ENCODE measurements at regions not wholly inside any gene's neighbourhood (a gene's known extent, or its start where the extent isn't known, plus 50 kb on each side); places are given as distances from the start of the nearest gene placed in this dataset.
"Not testable (repeated sequence)": the region's sequence is repeated elsewhere in the genome, so short reads cannot be mapped to it uniquely, and the experiment has no call there.

GRCh38 chr5:166786178-166786577 is 1505.3 kb upstream of the WWC1 start:
- TF ChIP-seq, protein P1, sequence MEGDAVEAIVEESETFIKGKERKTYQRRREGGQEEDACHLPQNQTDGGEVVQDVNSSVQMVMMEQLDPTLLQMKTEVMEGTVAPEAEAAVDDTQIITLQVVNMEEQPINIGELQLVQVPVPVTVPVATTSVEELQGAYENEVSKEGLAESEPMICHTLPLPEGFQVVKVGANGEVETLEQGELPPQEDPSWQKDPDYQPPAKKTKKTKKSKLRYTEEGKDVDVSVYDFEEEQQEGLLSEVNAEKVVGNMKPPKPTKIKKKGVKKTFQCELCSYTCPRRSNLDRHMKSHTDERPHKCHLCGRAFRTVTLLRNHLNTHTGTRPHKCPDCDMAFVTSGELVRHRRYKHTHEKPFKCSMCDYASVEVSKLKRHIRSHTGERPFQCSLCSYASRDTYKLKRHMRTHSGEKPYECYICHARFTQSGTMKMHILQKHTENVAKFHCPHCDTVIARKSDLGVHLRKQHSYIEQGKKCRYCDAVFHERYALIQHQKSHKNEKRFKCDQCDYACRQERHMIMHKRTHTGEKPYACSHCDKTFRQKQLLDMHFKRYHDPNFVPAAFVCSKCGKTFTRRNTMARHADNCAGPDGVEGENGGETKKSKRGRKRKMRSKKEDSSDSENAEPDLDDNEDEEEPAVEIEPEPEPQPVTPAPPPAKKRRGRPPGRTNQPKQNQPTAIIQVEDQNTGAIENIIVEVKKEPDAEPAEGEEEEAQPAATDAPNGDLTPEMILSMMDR (IDR thresholded peaks at IDR 0.05), result no peak
- no peak for TF ChIP-seq POLR2A (IDR thresholded peaks at IDR 0.05)
- WGBS, 2 donors, result 70 to 75% methylated on average over 2 of the region's 2 CpGs
- Histone ChIP-seq H3K27ac (no peak overlapping the region), H3K4me3 (no peak overlapping the region), H3K9me3 (no peaks in the 10 kb centered on the region), H3K4me1 (no peaks in the 10 kb centered on the region), H3K36me3 (replicated peaks in 1 of 2; ENCODE audit: insufficient read depth in 1 of 2, low read depth in 2 of 2) (no peaks in the 10 kb centered on the region), H3K27me3 (no peaks in the 10 kb centered on the region)
- ATAC-seq, result no peak
- intact Hi-C loops (cut with DNase I), result no loop called here
- no peak for DNase-seq

DNA sequence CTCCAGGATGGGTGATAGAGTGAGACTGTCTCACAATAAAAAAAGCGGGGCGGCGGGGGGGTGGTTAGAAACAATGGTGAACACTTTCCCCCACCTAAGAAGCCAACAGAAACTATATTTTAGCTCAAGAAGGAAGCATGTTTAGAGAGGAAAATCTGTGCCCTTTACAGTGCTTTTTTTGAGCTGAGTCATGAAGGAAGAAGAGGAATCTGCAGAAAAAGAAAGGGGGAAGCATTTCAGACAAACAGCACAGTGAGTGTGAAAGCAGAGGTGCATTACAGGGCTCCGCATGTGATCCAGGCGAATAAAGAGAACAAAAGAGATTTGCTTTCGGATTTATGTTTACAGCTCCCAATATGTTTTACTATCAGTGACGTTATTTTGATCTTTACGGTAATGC is 1504.6 kb upstream of the WWC1 start:
- Histone ChIP-seq H3K27ac (no peak overlapping the region), H3K4me3 (no peak overlapping the region), H3K4me1 (no peaks in the 10 kb centered on the region), H3K27me3 (no peaks in the 10 kb centered on the region), H3K9me3 (no peaks in the 10 kb centered on the region), H3K36me3 (replicated peaks in 1 of 2; ENCODE audit: insufficient read depth in 1 of 2, low read depth in 2 of 2) (no peaks in the 10 kb centered on the region)
- 74 to 85% methylated on average over 8 of the region's 8 CpGs for WGBS, 2 donors
- TF ChIP-seq POLR2A (IDR thresholded peaks at IDR 0.05), result no peak
- TF ChIP-seq, protein P1 (IDR thresholded peaks at IDR 0.05), result no peak
- DNase-seq, result no peak
- intact Hi-C loops (cut with DNase I), result no loop called here
- ATAC-seq, result no peak

- DNase-seq, result no peak
- Histone ChIP-seq H3K27ac (no peak overlapping the region), H3K4me3 (no peak overlapping the region), H3K9me3 (no peaks in the 10 kb centered on the region), H3K27me3 (no peaks in the 10 kb centered on the region), H3K4me1 (no peaks in the 10 kb centered on the region), H3K36me3 (replicated peaks in 1 of 2; ENCODE audit: insufficient read depth in 1 of 2, low read depth in 2 of 2) (no peaks in the 10 kb centered on the region)
- no peak for ATAC-seq
- TF ChIP-seq POLR2A (IDR thresholded peaks at IDR 0.05), result no peak
- TF ChIP-seq, protein P1 (IDR thresholded peaks at IDR 0.05), result no peak
- WGBS, 2 donors, result 42 to 69% methylated on average over 1 of the region's 1 CpG
- intact Hi-C loops (cut with DNase I), result no loop called here
These were observed 1503.4 kb upstream of the WWC1 start for GRCh38 chr5:166788050-166788449.

GRCh38 chr5:166795756-166796155 is 1495.7 kb upstream of the WWC1 start:
- Histone ChIP-seq H3K27ac (no peak overlapping the region), H3K4me3 (no peak overlapping the region), H3K27me3 (no peaks in the 10 kb centered on the region), H3K36me3 (replicated peaks in 1 of 2; ENCODE audit: insufficient read depth in 1 of 2, low read depth in 2 of 2) (no peaks in the 10 kb centered on the region), H3K9me3 (no peaks in the 10 kb centered on the region), H3K4me1 (no peaks in the 10 kb centered on the region)
- ATAC-seq (no peak), DNase-seq (no peak)
- intact Hi-C loops (cut with DNase I), result no loop called here
- TF ChIP-seq, protein P1 (IDR thresholded peaks at IDR 0.05), result no peak
- no peak for TF ChIP-seq POLR2A (IDR thresholded peaks at IDR 0.05)
- 19 to 21% methylated on average over 3 of the region's 3 CpGs for WGBS, 2 donors

- 44 to 56% methylated on average over 1 of the region's 1 CpG for WGBS, 2 donors
- H3K27me3 ChIP-seq, result no peaks in the 10 kb centered on the region
- ATAC-seq (no peak), DNase-seq (no peak)
- TF ChIP-seq, protein P1 (IDR thresholded peaks at IDR 0.05), result no peak
- no peak for TF ChIP-seq POLR2A (IDR thresholded peaks at IDR 0.05)
- no peak overlapping the region for H3K4me3 ChIP-seq
- no peaks in the 10 kb centered on the region for H3K9me3 ChIP-seq
- no peaks in the 10 kb centered on the region for H3K4me1 ChIP-seq
- H3K27ac ChIP-seq, result no peak overlapping the region
- intact Hi-C loops (cut with DNase I), result no loop called here
- H3K36me3 ChIP-seq (replicated peaks in 1 of 2; ENCODE audit: insufficient read depth in 1 of 2, low read depth in 2 of 2), result no peaks in the 10 kb centered on the region
These were observed 1488.4 kb upstream of the WWC1 start for GRCh38 chr5:166803058-166803457.

GRCh38 chr5:166804223-166804622 is 1487.2 kb upstream of the WWC1 start:
- H3K27ac ChIP-seq; H3K9me3 ChIP-seq; intact Hi-C loops (cut with DNase I); H3K4me1 ChIP-seq; H3K36me3 ChIP-seq (replicated peaks in 1 of 2; ENCODE audit: insufficient read depth in 1 of 2, low read depth in 2 of 2); DNase-seq; H3K4me3 ChIP-seq; ATAC-seq; H3K27me3 ChIP-seq: not testable (repeated sequence)
- 72 to 73% methylated on average over 6 of the region's 6 CpGs for WGBS, 2 donors

GRCh38 chr5:166804693-166805092 is 1486.8 kb upstream of the WWC1 start:
- H3K9me3 ChIP-seq; H3K4me3 ChIP-seq; H3K27me3 ChIP-seq; H3K27ac ChIP-seq; ATAC-seq; H3K36me3 ChIP-seq (replicated peaks in 1 of 2; ENCODE audit: insufficient read depth in 1 of 2, low read depth in 2 of 2); intact Hi-C loops (cut with DNase I); DNase-seq; H3K4me1 ChIP-seq: not testable (repeated sequence)
- 83 to 90% methylated on average over 6 of the region's 6 CpGs for WGBS, 2 donors
